Loucy (cell line): ENCODE measurements at regions not wholly inside any gene's neighbourhood (a gene's known extent, or its start where the extent isn't known, plus 50 kb on each side); places are given as distances from the start of the nearest gene placed in this dataset.
"Not testable (repeated sequence)": the region's sequence is repeated elsewhere in the genome, so short reads cannot be mapped to it uniquely, and the experiment has no call there.

Experiments used
- H2AFZ ChIP-seq: fragments of 200-600 bp; sonication (generic); 2 replicates; pipeline ENCODE4 v1.6.0; 2016; ENCODE audit warnings: antibody characterized with exemption, mild to moderate bottlenecking, low read length, moderate library complexity
- H3F3A ChIP-seq: fragments of 200-600 bp; 2 replicates; pipeline ENCODE4 v1.6.0; 2016; ENCODE audit warnings: antibody characterized with exemption, low read depth, mild to moderate bottlenecking
- H3K27me3 ChIP-seq: fragments of 200-600 bp; sonication (generic); 2 replicates; pipeline ENCODE4 v1.6.1; 2014; ENCODE audit warnings: low read length, mild to moderate bottlenecking; ENCODE audit not compliant: insufficient read depth, poor library complexity, severe bottlenecking
- H3K36me3 ChIP-seq: fragments of 200-600 bp; sonication (generic); 2 replicates; pipeline ENCODE4 v1.6.1; 2016; ENCODE audit warnings: low read length; ENCODE audit not compliant: insufficient read depth
- H3K4me1 ChIP-seq: fragments of 200-600 bp; sonication (generic); 2 replicates; pipeline ENCODE4 v1.5.1; 2014; ENCODE audit warnings: low read length, mild to moderate bottlenecking; ENCODE audit not compliant: insufficient read depth, poor library complexity, severe bottlenecking
- H3K4me2 ChIP-seq: fragments of 200-600 bp; sonication (generic); 2 replicates; pipeline ENCODE4 v1.6.0; 2014; ENCODE audit warnings: antibody characterized with exemption, low read length, low read depth, mild to moderate bottlenecking; ENCODE audit not compliant: poor library complexity, severe bottlenecking
- H3K4me3 ChIP-seq: fragments of 200-600 bp; sonication (generic); 2 replicates; pipeline ENCODE4 v1.5.1; 2014; ENCODE audit warnings: low read length, mild to moderate bottlenecking, mixed read lengths; ENCODE audit not compliant: poor library complexity, severe bottlenecking
- H3K79me2 ChIP-seq: fragments of 200-600 bp; sonication (generic); 2 replicates; pipeline ENCODE4 v1.6.1; 2014; ENCODE audit warnings: low read length; ENCODE audit not compliant: insufficient read depth
- H3K9ac ChIP-seq: fragments of 200-600 bp; sonication (generic); 2 replicates; pipeline ENCODE4 v1.6.0; 2014; ENCODE audit warnings: mild to moderate bottlenecking, low read depth, low read length, moderate library complexity; ENCODE audit not compliant: poor library complexity, severe bottlenecking
- H3K9me2 ChIP-seq: fragments of 200-600 bp; sonication (generic); replicated peaks from 2 replicates; pipeline ENCODE4 v1.6.1; 2016; ENCODE audit warnings: low read depth, low read length, mixed read lengths
- H3K9me3 ChIP-seq: fragments of 200-600 bp; sonication (generic); 2 replicates; pipeline ENCODE4 v1.6.1; 2014; ENCODE audit warnings: mild to moderate bottlenecking, antibody characterized with exemption, low read length, low read depth; ENCODE audit not compliant: insufficient read depth
- H4K20me1 ChIP-seq: fragments of 200-600 bp; sonication (generic); 2 replicates; pipeline ENCODE4 v1.6.0; 2014; ENCODE audit warnings: antibody characterized with exemption, low read length, mild to moderate bottlenecking; ENCODE audit not compliant: insufficient read depth, poor library complexity, severe bottlenecking
- EZH2phosphoT487 ChIP-seq: fragments of 200-600 bp; IDR thresholded peaks from 2 replicates; pipeline ENCODE4 v1.6.1; 2018; ENCODE audit warnings: antibody characterized with exemption, mild to moderate bottlenecking, moderate library complexity, borderline replicate concordance
- TF ChIP-seq, protein P1 (sequence below): fragments of 200-600 bp; sonication (generic); conservative IDR thresholded peaks from 2 replicates; pipeline ENCODE4 v1.5.1; 2014; ENCODE audit warnings: mild to moderate bottlenecking, antibody characterized with exemption, low read length

DNA sequence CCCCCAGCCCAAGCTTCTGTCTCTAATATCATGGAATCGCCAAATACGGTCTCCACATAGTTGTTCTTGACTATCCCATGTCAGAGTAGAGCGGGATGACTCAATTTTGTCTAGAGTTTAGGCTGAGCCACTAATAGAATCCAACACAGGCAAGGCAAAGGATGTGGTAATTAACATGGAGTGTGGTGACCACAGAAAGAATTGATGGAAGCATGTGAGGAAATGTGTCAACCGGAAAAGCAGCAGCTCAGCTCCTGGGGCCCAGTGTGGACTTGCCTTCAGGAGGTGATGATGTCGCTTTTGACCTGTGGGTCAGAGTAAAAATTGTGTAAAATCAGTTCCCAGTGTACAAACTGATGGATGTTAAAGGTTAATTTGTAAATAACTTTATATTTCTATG is 139.3 kb upstream of the KLF6 start:
- H3K79me2 ChIP-seq, result no peaks in the 10 kb centered on the region
- H3K36me3 ChIP-seq, result no peaks in the 10 kb centered on the region
- H3K9me3 ChIP-seq, result no peaks in the 10 kb centered on the region
- H3K9ac ChIP-seq, result no peak overlapping the region
- TF ChIP-seq EZH2phosphoT487, result no peak
- TF ChIP-seq, protein P1, sequence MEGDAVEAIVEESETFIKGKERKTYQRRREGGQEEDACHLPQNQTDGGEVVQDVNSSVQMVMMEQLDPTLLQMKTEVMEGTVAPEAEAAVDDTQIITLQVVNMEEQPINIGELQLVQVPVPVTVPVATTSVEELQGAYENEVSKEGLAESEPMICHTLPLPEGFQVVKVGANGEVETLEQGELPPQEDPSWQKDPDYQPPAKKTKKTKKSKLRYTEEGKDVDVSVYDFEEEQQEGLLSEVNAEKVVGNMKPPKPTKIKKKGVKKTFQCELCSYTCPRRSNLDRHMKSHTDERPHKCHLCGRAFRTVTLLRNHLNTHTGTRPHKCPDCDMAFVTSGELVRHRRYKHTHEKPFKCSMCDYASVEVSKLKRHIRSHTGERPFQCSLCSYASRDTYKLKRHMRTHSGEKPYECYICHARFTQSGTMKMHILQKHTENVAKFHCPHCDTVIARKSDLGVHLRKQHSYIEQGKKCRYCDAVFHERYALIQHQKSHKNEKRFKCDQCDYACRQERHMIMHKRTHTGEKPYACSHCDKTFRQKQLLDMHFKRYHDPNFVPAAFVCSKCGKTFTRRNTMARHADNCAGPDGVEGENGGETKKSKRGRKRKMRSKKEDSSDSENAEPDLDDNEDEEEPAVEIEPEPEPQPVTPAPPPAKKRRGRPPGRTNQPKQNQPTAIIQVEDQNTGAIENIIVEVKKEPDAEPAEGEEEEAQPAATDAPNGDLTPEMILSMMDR, result no peak
- H2AFZ ChIP-seq, result no peak overlapping the region
- no peaks in the 10 kb centered on the region for H3F3A ChIP-seq
- H3K4me2 ChIP-seq, result no peak overlapping the region
- H3K27me3 ChIP-seq, result no peaks in the 10 kb centered on the region
- no peaks in the 10 kb centered on the region for H3K4me1 ChIP-seq
- H3K9me2 ChIP-seq, result no peaks in the 10 kb centered on the region
- no peak overlapping the region for H3K4me3 ChIP-seq
- no peaks in the 10 kb centered on the region for H4K20me1 ChIP-seq

DNA sequence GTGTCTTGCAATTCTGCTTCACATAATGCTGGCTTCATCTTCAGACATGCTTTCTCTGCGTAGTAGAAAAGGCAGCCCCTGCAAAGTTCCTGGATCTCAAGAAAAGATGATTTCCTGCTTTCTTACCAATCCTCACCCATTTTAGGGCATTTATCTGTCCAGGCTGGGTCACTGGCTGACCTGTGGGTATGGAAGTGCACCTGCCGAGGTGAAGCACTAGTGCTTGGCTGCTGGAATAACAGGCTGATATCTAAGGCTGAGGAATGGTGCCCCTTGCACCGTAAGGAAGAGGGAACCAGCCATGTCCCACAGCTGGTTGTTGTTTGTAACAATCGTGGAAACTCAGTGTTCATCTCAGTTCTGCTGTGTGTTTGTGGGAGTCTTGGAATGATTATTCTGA is 138.0 kb upstream of the KLF6 start:
- no peaks in the 10 kb centered on the region for H3K4me1 ChIP-seq
- no peak overlapping the region for H3K9ac ChIP-seq
- no peak overlapping the region for H3K4me2 ChIP-seq
- H4K20me1 ChIP-seq, result no peaks in the 10 kb centered on the region
- TF ChIP-seq, protein P1, result no peak
- no peak for TF ChIP-seq EZH2phosphoT487
- H3K27me3 ChIP-seq, result no peaks in the 10 kb centered on the region
- no peak overlapping the region for H3K4me3 ChIP-seq
- H3K79me2 ChIP-seq, result no peaks in the 10 kb centered on the region
- no peak overlapping the region for H2AFZ ChIP-seq
- no peaks in the 10 kb centered on the region for H3K9me2 ChIP-seq
- H3K9me3 ChIP-seq, result no peaks in the 10 kb centered on the region
- H3F3A ChIP-seq, result no peaks in the 10 kb centered on the region
- H3K36me3 ChIP-seq, result no peaks in the 10 kb centered on the region

DNA sequence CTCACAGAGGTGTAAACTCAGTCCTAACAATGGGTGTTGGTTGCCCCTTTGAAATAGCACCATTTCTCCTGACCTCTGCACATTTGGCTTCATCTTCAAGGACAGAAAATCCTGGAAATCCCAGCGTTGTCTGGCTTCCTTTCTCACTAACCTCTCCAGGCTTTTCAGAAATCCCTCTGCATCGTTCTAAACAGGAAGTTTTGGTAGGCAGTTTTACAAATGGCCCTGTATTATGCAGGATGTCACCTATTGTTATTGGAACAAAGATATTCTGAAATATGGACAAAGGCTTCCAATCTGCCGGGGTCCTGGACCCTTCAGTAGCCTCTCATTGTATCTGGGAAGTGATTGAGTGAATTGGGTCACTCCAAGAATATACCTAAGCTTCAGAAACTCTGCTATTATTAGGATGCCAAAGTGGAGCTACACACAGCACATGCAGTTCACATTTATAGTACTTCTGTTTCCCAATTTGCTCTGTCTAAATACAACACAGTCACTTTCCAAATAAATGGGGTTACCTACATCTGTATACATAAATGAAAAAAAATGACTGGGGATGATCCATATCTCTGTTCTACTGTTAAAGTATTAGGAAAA is 134.8 kb upstream of the KLF6 start:
- H3K79me2 ChIP-seq, result no peaks in the 10 kb centered on the region
- no peak overlapping the region for H3K4me2 ChIP-seq
- H3F3A ChIP-seq, result no peaks in the 10 kb centered on the region
- H3K27me3 ChIP-seq, result no peaks in the 10 kb centered on the region
- H3K9me2 ChIP-seq, result no peaks in the 10 kb centered on the region
- no peak overlapping the region for H3K4me3 ChIP-seq
- no peak overlapping the region for H2AFZ ChIP-seq
- H3K9ac ChIP-seq, result no peak overlapping the region
- no peaks in the 10 kb centered on the region for H3K9me3 ChIP-seq
- H3K4me1 ChIP-seq, result no peaks in the 10 kb centered on the region
- no peaks in the 10 kb centered on the region for H3K36me3 ChIP-seq
- no peaks in the 10 kb centered on the region for H4K20me1 ChIP-seq
- no peak for TF ChIP-seq EZH2phosphoT487
- TF ChIP-seq, protein P1, result no peak

DNA sequence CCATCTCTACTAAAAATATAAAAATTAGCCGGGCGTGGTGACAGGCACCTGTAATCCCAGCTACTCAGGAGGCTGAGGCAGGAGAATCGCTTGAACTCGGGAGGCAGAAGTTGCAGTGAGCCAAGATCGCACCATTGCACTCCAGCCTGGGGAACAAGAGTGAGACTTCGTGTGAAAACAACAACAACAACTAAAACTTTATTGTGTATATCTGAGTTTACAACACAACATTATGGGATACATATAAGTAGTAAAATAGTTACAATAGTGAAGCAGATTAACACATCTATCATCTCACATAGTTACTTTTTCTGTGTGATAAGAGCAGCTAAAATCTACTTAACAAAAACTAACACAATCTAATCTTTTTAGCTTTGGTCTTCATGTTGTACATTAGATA is 132.4 kb upstream of the KLF6 start:
- H3K4me3 ChIP-seq, H3F3A ChIP-seq, H3K79me2 ChIP-seq, H2AFZ ChIP-seq, H4K20me1 ChIP-seq, H3K9me3 ChIP-seq, H3K4me1 ChIP-seq, H3K9me2 ChIP-seq, H3K27me3 ChIP-seq, H3K4me2 ChIP-seq, H3K36me3 ChIP-seq, H3K9ac ChIP-seq: not testable (repeated sequence)
